ENCODE measurements at regions not wholly inside any gene's neighbourhood (a gene's known extent, or its start where the extent isn't known, plus 50 kb on each side); places are given as distances from the start of the nearest gene placed in this dataset.

GRCh38 chr14:42731480-42731879, 1124.8 kb downstream of the LRFN5 start:
- no peaks in the 10 kb centered on the region for H3K9me1 ChIP-seq (ENCODE audit: insufficient read depth, low read length)
- dilution Hi-C loops (cut with HindIII; ENCODE audit: low sequenced_read_pairs, unreplicated experiment): no loop called here

More at GRCh38 chr14:42731480-42731879, 1124.8 kb downstream of the LRFN5 start:
- no peak for TF ChIP-seq FOS (IDR thresholded peaks at IDR 0.05; ENCODE audit: low read depth, low read length)
- TF ChIP-seq RAD21 (IDR thresholded peaks at IDR 0.05; ENCODE audit: low read length): no peak
- TF ChIP-seq MAFK (IDR thresholded peaks at IDR 0.05; ENCODE audit: low read depth, low read length): peak; percentile 33; the same call in 1 of the 2 replicates
- H4K8ac ChIP-seq (ENCODE audit: low read depth in 2 of 2, low read length in 2 of 2): no peak overlapping the region
- no peaks in the 10 kb centered on the region for H3K9me3 ChIP-seq (ENCODE audit: control insufficient read depth, insufficient read depth, low read length)
- no peak overlapping the region for H2BK120ac ChIP-seq (ENCODE audit: low read depth, low read length)
- H2AK5ac ChIP-seq (ENCODE audit: low read depth, low read length): no peak overlapping the region
- no peak overlapping the region for H2AK9ac ChIP-seq (replicated peaks; ENCODE audit: low read depth, low read length, poor library complexity)
- H3K4me3 ChIP-seq (ENCODE audit: insufficient read depth, low read depth, low read length): no peak overlapping the region
- H3K4me1 ChIP-seq (ENCODE audit: control insufficient read depth, insufficient read depth, low read length): no peaks in the 10 kb centered on the region
- WGBS, 2 experiments (ENCODE audit: extremely low coverage in 2 of 2, insufficient read length in 1 of 2): no CpG with 5 or more reads among the region's 2 CpGs
- no peaks in the 10 kb centered on the region for H3K27me3 ChIP-seq (ENCODE audit: control insufficient read depth, insufficient read depth, low read length)
- no peak overlapping the region for H3K14ac ChIP-seq (replicated peaks; ENCODE audit: low read depth, low read length)
- no peak overlapping the region for H3K9ac ChIP-seq (ENCODE audit: low read depth, low read length)
- H3K18ac ChIP-seq (ENCODE audit: low read depth, low read length): no peak overlapping the region
- POLR2A ChIA-PET (ENCODE audit: unreplicated experiment): no interaction called here
- in situ Hi-C loops (cut with MboI; ENCODE audit: low sequenced_read_pairs): no loop called here
- no peak overlapping the region for H2BK20ac ChIP-seq (ENCODE audit: low read depth, low read length)
- no peaks in the 10 kb centered on the region for H4K20me1 ChIP-seq (ENCODE audit: insufficient read depth, low read length)
- no peak overlapping the region for H3K56ac ChIP-seq (ENCODE audit: extremely low read depth, insufficient read depth, low read length)
- no peak overlapping the region for H3K4ac ChIP-seq (ENCODE audit: low read depth, low read length)
- no peak overlapping the region for H3K27ac ChIP-seq (ENCODE audit: insufficient read depth, low read length)
- ATAC-seq (ENCODE audit: low read depth) (no peak), DNase-seq (no peak)
- H2AFZ ChIP-seq (replicated peaks; ENCODE audit: low read length, poor library complexity): no peak overlapping the region
- H2BK15ac ChIP-seq (ENCODE audit: low read depth, low read length): no peak overlapping the region
- H3K36me3 ChIP-seq (ENCODE audit: control insufficient read depth, insufficient read depth, low read length): no peaks in the 10 kb centered on the region
- H3K4me2 ChIP-seq (ENCODE audit: low read depth, low read length): no peak overlapping the region
- H2BK5ac ChIP-seq (ENCODE audit: low read depth, low read length, poor library complexity, severe bottlenecking): no peak overlapping the region
- intact Hi-C loops (cut with micrococcal nuclease): no loop called here
- H3K23ac ChIP-seq (ENCODE audit: low read depth, low read length): no peak overlapping the region
- H4K91ac ChIP-seq (ENCODE audit: insufficient read depth, low read depth, low read length): no peak overlapping the region
- H4K5ac ChIP-seq (ENCODE audit: low read depth, low read length): no peak overlapping the region
- CTCF ChIA-PET: interaction anchor here (0.9 kb wide), 1 partner anchor 12 kb away, joined by 3 read pairs; no protein-coding TSS in a partner anchor
- no peaks in the 10 kb centered on the region for H3K79me1 ChIP-seq (ENCODE audit: low read depth in 1 of 2, low read length in 2 of 2)
- BruUV-seq (replicated peaks): no TSS peak
